Left cardiac atrium (tissue), 4 donors: ENCODE measurements at regions not wholly inside any gene's neighbourhood (a gene's known extent, or its start where the extent isn't known, plus 50 kb on each side); places are given as distances from the start of the nearest gene placed in this dataset.

Experiments
- ATAC-seq, 2 donors: fragments of 200-7000 bp; cut with Tn5 transposase; one replicate each; pipeline ENCODE4 v1.9.1; 2020; ENCODE audit warnings: mild to moderate bottlenecking in 2 of 2, moderate library complexity in 2 of 2
- DNase-seq: peaks from one replicate; pipeline ENCODE4 v3.0.0-alpha.2; 2020
- intact Hi-C, 2 donors: fragments of 100-400 bp; cut with DNase I; formaldehyde crosslinking; loops; one replicate each; pipeline versions ENCODE4 v1.14.1 to v1.15.1; 2022 to 2023
- donor health status: DM: no; HTN: yes; CAD: no.
- donor health status: DM: no; HTN: yes; CAD: no; lungs with severe emphysema.
- donor health status: DM: yes; HTN: yes; CAD: no.
- donor health status: Dilated cardiomyopathy.

GRCh38 chr10:107585630-107586029 is 421.1 kb upstream of the SORCS1 start:
- DNase-seq: no peak
- intact Hi-C loops: no loop called here
- no peak for ATAC-seq

GRCh38 chr10:107583974-107584373 is 419.5 kb upstream of the SORCS1 start:
- ATAC-seq: no peak
- no peak for DNase-seq
- intact Hi-C loops: no loop called here

- intact Hi-C loops: no loop called here
- DNase-seq (no peak), ATAC-seq (no peak)
These were observed 415.5 kb upstream of the SORCS1 start for GRCh38 chr10:107579970-107580369.

GRCh38 chr10:107577221-107577620 is 412.7 kb upstream of the SORCS1 start:
- DNase-seq: no peak
- no peak for ATAC-seq
- intact Hi-C loops: no loop called here

- DNase-seq (peak; percentile 19), ATAC-seq (peak; percentile 86 to 98)
- intact Hi-C loops: no loop called here
These were observed 412.2 kb upstream of the SORCS1 start for GRCh38 chr10:107576746-107577145.

GRCh38 chr10:107565014-107565413 is 400.5 kb upstream of the SORCS1 start:
- ATAC-seq (no peak), DNase-seq (no peak)
- intact Hi-C loops: no loop called here

- DNase-seq: no peak
- intact Hi-C loops: no loop called here
- no peak for ATAC-seq
These were observed 396.7 kb upstream of the SORCS1 start for GRCh38 chr10:107561136-107561650.

- ATAC-seq (no peak), DNase-seq (no peak)
- intact Hi-C loops: no loop called here
These were observed 393.4 kb upstream of the SORCS1 start for GRCh38 chr10:107557916-107558315.

GRCh38 chr10:107554333-107554732 is 389.8 kb upstream of the SORCS1 start:
- intact Hi-C loops: no loop called here
- ATAC-seq (no peak), DNase-seq (no peak)

- ATAC-seq (no peak), DNase-seq (no peak)
- intact Hi-C loops: no loop called here
These were observed 389.0 kb upstream of the SORCS1 start for GRCh38 chr10:107553470-107553869.

GRCh38 chr10:107552963-107553362 is 388.5 kb upstream of the SORCS1 start:
- DNase-seq (no peak), ATAC-seq (no peak)
- intact Hi-C loops: no loop called here

GRCh38 chr10:107548301-107548700 is 383.8 kb upstream of the SORCS1 start:
- ATAC-seq: no peak
- no peak for DNase-seq

GRCh38 chr10:107546986-107547385 is 382.5 kb upstream of the SORCS1 start:
- ATAC-seq: no peak
- intact Hi-C loops: no loop called here
- DNase-seq: no peak

More at GRCh38 chr10:107548301-107548700, 383.8 kb upstream of the SORCS1 start:
- intact Hi-C loops: no loop called here

- no peak for DNase-seq
- intact Hi-C loops: no loop called here
- ATAC-seq: no peak
These were observed 381.8 kb upstream of the SORCS1 start for GRCh38 chr10:107546284-107546683.

- no peak for DNase-seq
- intact Hi-C loops: no loop called here
- no peak for ATAC-seq
These were observed 381.2 kb upstream of the SORCS1 start for GRCh38 chr10:107545717-107546116.

- ATAC-seq: no peak
- intact Hi-C loops: no loop called here
- no peak for DNase-seq
These were observed 380.4 kb upstream of the SORCS1 start for GRCh38 chr10:107544706-107545520.

- intact Hi-C loops: no loop called here
- ATAC-seq: no peak
- no peak for DNase-seq
These were observed 378.1 kb upstream of the SORCS1 start for GRCh38 chr10:107542607-107543006.

- DNase-seq (no peak), ATAC-seq (no peak)
These were observed 377.5 kb upstream of the SORCS1 start for GRCh38 chr10:107542016-107542415.

GRCh38 chr10:107540981-107541380 is 376.5 kb upstream of the SORCS1 start:
- no peak for ATAC-seq
- intact Hi-C loops: no loop called here
- DNase-seq: no peak

More at GRCh38 chr10:107542016-107542415, 377.5 kb upstream of the SORCS1 start:
- intact Hi-C loops: no loop called here

GRCh38 chr10:107529350-107529749 is 364.8 kb upstream of the SORCS1 start:
- ATAC-seq (no peak), DNase-seq (no peak)
- intact Hi-C loops: no loop called here

- DNase-seq: no peak
- no peak for ATAC-seq
- intact Hi-C loops: no loop called here
These were observed 355.8 kb upstream of the SORCS1 start for GRCh38 chr10:107520348-107520747.
